ENCODE measurements at regions not wholly inside any gene's neighbourhood (a gene's known extent, or its start where the extent isn't known, plus 50 kb on each side); places are given as distances from the start of the nearest gene placed in this dataset.

DNA sequence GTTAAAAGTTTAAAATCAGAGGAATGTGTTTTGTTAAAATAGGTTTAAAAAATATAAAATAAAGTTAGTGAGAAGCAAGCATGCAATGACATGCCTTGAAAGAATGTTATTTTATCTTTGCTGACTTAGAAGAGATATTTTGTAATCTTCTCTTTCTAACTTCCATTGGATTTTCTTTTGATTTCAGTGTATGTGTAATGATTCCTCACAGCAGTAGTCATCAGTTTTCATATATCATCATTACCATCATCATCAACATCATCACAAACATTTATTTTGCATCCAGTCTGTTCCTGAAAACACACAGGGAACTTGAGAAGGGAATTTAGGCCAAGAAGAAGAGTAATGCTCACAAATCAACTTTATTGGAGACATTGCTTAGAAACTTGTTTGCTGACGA is 699.6 kb downstream of the TAF11L14 start:
- TF ChIP-seq, protein P1, sequence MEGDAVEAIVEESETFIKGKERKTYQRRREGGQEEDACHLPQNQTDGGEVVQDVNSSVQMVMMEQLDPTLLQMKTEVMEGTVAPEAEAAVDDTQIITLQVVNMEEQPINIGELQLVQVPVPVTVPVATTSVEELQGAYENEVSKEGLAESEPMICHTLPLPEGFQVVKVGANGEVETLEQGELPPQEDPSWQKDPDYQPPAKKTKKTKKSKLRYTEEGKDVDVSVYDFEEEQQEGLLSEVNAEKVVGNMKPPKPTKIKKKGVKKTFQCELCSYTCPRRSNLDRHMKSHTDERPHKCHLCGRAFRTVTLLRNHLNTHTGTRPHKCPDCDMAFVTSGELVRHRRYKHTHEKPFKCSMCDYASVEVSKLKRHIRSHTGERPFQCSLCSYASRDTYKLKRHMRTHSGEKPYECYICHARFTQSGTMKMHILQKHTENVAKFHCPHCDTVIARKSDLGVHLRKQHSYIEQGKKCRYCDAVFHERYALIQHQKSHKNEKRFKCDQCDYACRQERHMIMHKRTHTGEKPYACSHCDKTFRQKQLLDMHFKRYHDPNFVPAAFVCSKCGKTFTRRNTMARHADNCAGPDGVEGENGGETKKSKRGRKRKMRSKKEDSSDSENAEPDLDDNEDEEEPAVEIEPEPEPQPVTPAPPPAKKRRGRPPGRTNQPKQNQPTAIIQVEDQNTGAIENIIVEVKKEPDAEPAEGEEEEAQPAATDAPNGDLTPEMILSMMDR (IDR thresholded peaks at IDR 0.05): no peak
- no peak for TF ChIP-seq POLR2A (IDR thresholded peaks at IDR 0.05)

Data from body of pancreas (tissue), 4 donors.